Breast epithelium (tissue), 4 donors: ENCODE measurements at regions not wholly inside any gene's neighbourhood (a gene's known extent, or its start where the extent isn't known, plus 50 kb on each side); places are given as distances from the start of the nearest gene placed in this dataset.

Experiments used
- DNase-seq, 2 donors: peaks; one replicate each; pipeline ENCODE4 v3.0.0-alpha.2; 2019; ENCODE audit warnings: low spot score in 2 of 2
- H3K27ac ChIP-seq, 2 donors: fragments of 200-600 bp; sonication (generic) in 1 of 2; one replicate each; pipeline ENCODE4 v1.5.1; 2016 to 2019; ENCODE audit warnings: mild to moderate bottlenecking in 1 of 2
- H3K27me3 ChIP-seq, 2 donors: fragments of 200-600 bp; sonication (generic) in 1 of 2; one replicate each; pipeline versions ENCODE4 v1.5.1 to v1.6.0; 2017 to 2019; ENCODE audit warnings: control low read depth in 1 of 2, mild to moderate bottlenecking in 1 of 2
- H3K36me3 ChIP-seq: fragments of 200-600 bp; one replicate; pipeline ENCODE4 v1.5.1; 2019
- H3K4me1 ChIP-seq, 2 donors: fragments of 200-600 bp; sonication (generic); one replicate each; pipeline ENCODE4 v1.5.1; 2016 to 2019; ENCODE audit warnings: control low read depth in 1 of 2
- H3K4me3 ChIP-seq, 3 donors: fragments of 200-600 bp; sonication (generic); 1 replicate in 2 of 3; 2 replicates in 1 of 3; pipeline ENCODE4 v1.5.1; 2016 to 2019; ENCODE audit warnings: mild to moderate bottlenecking in 3 of 3, moderate library complexity in 2 of 3
- H3K9me3 ChIP-seq, 2 donors: fragments of 200-600 bp; sonication (generic) in 1 of 2; one replicate each; pipeline ENCODE4 v1.5.1; 2016 to 2019; ENCODE audit warnings: control low read depth in 1 of 2
- POLR2A ChIP-seq: fragments of 450-650 bp; IDR thresholded peaks from one replicate; pipeline ENCODE4 v1.6.1; 2016; ENCODE audit warnings: antibody characterized with exemption, mild to moderate bottlenecking, moderate library complexity
- POLR2AphosphoS5 ChIP-seq, 3 donors: sonication (generic); formaldehyde crosslinking; IDR thresholded peaks; one replicate each; pipeline ENCODE4 v1.6.1; 2017; ENCODE audit warnings: antibody characterized with exemption in 3 of 3
- intact Hi-C: fragments of 100-400 bp; cut with DNase I; formaldehyde crosslinking; loops from one replicate; pipeline ENCODE4 v1.15.1; 2023; ENCODE audit warnings: low total_unique reads
- TF ChIP-seq, protein P1 (sequence below), 3 donors: fragments of 450-650 bp; IDR thresholded peaks; one replicate each; pipeline ENCODE4 v1.5.1; 2016 to 2017; ENCODE audit warnings: antibody characterized with exemption in 3 of 3, mild to moderate bottlenecking in 3 of 3, moderate library complexity in 3 of 3

DNA sequence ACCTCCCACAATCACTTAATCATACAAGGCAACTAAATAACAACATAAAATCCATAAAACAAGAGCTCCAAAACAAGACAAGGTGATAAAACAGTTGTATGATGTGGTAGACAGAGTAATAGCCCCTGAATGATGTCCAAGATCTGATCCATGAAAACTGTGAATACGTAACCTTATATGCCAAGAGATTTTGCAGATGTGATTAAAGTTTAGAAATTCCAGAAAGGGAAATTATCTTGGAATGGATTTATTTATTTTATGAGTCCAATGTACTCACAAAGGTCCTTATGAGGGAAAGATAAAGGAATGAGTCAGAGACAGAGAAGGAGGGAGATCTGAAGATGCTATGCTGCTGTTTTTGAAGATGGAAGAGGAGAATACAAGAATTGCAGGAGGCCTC is 1775.7 kb upstream of the C9orf72 start:
- no peaks in the 10 kb centered on the region for H3K36me3 ChIP-seq
- H3K4me1 ChIP-seq, result no peaks in the 10 kb centered on the region
- H3K27me3 ChIP-seq, result no peaks in the 10 kb centered on the region
- H3K27ac ChIP-seq, result no peak overlapping the region
- intact Hi-C loops, result loop anchor here (5.0 kb wide), 1 partner anchor 562 kb away; no protein-coding TSS in a partner anchor
- TF ChIP-seq POLR2A, result no peak
- TF ChIP-seq, protein P1, sequence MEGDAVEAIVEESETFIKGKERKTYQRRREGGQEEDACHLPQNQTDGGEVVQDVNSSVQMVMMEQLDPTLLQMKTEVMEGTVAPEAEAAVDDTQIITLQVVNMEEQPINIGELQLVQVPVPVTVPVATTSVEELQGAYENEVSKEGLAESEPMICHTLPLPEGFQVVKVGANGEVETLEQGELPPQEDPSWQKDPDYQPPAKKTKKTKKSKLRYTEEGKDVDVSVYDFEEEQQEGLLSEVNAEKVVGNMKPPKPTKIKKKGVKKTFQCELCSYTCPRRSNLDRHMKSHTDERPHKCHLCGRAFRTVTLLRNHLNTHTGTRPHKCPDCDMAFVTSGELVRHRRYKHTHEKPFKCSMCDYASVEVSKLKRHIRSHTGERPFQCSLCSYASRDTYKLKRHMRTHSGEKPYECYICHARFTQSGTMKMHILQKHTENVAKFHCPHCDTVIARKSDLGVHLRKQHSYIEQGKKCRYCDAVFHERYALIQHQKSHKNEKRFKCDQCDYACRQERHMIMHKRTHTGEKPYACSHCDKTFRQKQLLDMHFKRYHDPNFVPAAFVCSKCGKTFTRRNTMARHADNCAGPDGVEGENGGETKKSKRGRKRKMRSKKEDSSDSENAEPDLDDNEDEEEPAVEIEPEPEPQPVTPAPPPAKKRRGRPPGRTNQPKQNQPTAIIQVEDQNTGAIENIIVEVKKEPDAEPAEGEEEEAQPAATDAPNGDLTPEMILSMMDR (IDR thresholded peaks at IDR 0.05), result no peak
- no peak for TF ChIP-seq POLR2AphosphoS5 (IDR thresholded peaks at IDR 0.05)
- peaks cover 0 to 2% of the 10 kb centered on the region in 2 donors for H3K9me3 ChIP-seq
- no peak for DNase-seq
- no peak overlapping the region for H3K4me3 ChIP-seq

DNA sequence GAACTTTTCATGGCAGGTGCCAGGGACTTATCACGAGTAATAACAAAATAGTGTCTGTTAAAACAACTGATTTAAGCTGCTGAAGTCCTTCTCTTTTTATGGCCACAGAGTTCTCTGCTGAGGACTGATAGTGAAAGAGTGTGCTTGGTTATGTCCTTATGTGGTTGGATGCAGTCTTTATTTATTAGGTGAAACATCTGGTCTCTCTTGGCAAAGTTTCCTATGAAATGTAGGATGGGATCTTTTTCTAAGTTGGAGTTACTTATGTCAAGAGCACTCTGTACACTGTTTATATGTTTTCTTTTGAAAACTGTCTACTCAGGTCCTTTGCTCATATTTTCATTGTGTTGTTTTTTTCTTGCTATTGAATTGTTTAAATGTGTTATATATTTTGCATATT is 1816.1 kb upstream of the C9orf72 start:
- DNase-seq, result no peak
- Histone ChIP-seq H3K27ac (no peak overlapping the region), H3K4me1 (no peaks in the 10 kb centered on the region), H3K9me3 (peaks cover 1 to 6% of the 10 kb centered on the region in 2 donors), H3K4me3 (no peak overlapping the region), H3K36me3 (no peaks in the 10 kb centered on the region), H3K27me3 (no peaks in the 10 kb centered on the region)
- TF ChIP-seq POLR2AphosphoS5 (IDR thresholded peaks at IDR 0.05) (no peak), POLR2A (no peak)
- TF ChIP-seq, protein P1 (IDR thresholded peaks at IDR 0.05), result no peak
- intact Hi-C loops, result no loop called here

DNA sequence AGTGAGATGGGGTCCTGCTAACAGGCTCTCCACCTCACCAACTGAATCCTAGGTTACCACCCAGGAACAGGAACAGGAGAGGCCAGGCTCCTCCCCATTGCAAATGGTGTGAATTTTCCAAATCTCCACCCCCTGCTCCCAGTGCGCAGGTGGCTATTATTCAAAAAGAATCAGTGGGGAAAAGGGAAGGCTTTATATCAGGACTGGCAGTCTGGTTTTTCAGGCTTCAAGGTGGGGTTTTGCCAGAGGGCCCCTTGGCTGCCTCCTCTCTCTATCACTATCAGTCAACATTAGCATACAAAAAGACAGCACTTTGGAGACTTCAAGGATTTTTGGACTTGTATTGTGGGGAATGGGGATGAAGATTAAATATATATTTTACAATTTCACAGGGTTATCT is 1817.6 kb upstream of the C9orf72 start:
- Histone ChIP-seq H3K36me3 (no peaks in the 10 kb centered on the region), H3K4me1 (no peaks in the 10 kb centered on the region), H3K27ac (no peak overlapping the region), H3K4me3 (no peak overlapping the region), H3K27me3 (no peaks in the 10 kb centered on the region), H3K9me3 (no peaks in the 10 kb centered on the region)
- no peak for DNase-seq
- intact Hi-C loops, result no loop called here
- TF ChIP-seq POLR2AphosphoS5 (IDR thresholded peaks at IDR 0.05) (no peak), POLR2A (no peak)
- TF ChIP-seq, protein P1 (IDR thresholded peaks at IDR 0.05), result no peak

DNA sequence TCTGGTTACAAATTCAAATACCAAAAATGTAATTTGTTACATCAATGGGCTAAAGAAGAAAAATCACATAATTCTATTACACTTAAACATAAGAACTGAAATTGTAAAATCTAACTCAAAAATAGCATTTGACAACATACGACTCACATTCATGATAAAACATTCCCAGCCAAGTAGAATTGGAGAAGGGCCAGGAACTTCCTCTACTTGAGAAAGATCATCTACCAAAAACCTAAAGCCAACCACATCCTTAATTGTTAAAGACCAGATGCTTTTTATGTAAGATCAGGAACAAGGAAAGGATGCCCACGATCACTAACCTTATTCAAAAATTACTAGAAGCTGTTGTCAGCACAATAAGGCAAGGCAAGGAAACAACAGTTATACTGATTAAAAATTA is 1819.8 kb upstream of the C9orf72 start:
- DNase-seq, result no peak
- H3K4me3 ChIP-seq, result no peak overlapping the region
- H3K27me3 ChIP-seq, result no peaks in the 10 kb centered on the region
- TF ChIP-seq POLR2AphosphoS5 (IDR thresholded peaks at IDR 0.05), result no peak
- no peaks in the 10 kb centered on the region for H3K4me1 ChIP-seq
- H3K36me3 ChIP-seq, result no peaks in the 10 kb centered on the region
- no peak overlapping the region for H3K27ac ChIP-seq
- H3K9me3 ChIP-seq, result no peaks in the 10 kb centered on the region
- intact Hi-C loops, result no loop called here

DNA sequence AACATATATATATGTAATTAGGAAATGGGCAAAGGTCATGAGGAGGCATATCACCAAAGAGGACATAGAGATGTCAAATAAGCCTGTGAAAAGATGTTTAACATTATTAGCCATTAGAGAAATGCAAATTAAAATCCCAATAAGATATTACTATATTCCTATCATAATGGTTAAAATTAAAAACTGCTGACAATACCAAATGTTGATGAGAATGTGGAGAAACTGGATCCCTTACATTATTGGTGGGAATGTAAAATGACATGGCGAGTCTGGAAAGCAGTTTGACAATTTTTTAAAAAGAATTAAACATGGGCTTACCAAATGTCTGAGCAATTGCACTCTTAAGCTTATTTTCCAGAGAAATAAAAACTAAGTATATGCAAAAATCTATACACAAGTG is 1821.6 kb upstream of the C9orf72 start:
- DNase-seq, result no peak
- no peak overlapping the region for H3K27ac ChIP-seq

More for the DNA sequence above, 1821.6 kb upstream of the C9orf72 start:
- Histone ChIP-seq H3K4me3 (no peak overlapping the region), H3K9me3 (no peaks in the 10 kb centered on the region), H3K27me3 (no peaks in the 10 kb centered on the region), H3K36me3 (no peaks in the 10 kb centered on the region), H3K4me1 (no peaks in the 10 kb centered on the region)
- intact Hi-C loops, result no loop called here
- TF ChIP-seq POLR2AphosphoS5 (IDR thresholded peaks at IDR 0.05) (no peak), POLR2A (no peak)
- TF ChIP-seq, protein P1 (IDR thresholded peaks at IDR 0.05), result no peak
